Stimulated activated CD8-positive, alpha-beta memory T cell treated with anti-CD3 and anti-CD28 coated beads, Interleukin-4, amount 100 ng/mL, for 48 hours (primary cell): ENCODE measurements at regions not wholly inside any gene's neighbourhood (a gene's known extent, or its start where the extent isn't known, plus 50 kb on each side); places are given as distances from the start of the nearest gene placed in this dataset.

Experiments
- DNase-seq: peaks from one replicate; pipeline ENCODE4 v3.0.0-alpha.2; 2020

- DNase-seq, result no peak
Measured at GRCh38 chr11:70631624-70632047, 233.3 kb downstream of the CTTN start.

- DNase-seq, result no peak
Measured at GRCh38 chr11:70633610-70634009, 235.3 kb downstream of the CTTN start.

- DNase-seq, result no peak
Measured at GRCh38 chr11:70636659-70637058, 238.3 kb downstream of the CTTN start.

DNA sequence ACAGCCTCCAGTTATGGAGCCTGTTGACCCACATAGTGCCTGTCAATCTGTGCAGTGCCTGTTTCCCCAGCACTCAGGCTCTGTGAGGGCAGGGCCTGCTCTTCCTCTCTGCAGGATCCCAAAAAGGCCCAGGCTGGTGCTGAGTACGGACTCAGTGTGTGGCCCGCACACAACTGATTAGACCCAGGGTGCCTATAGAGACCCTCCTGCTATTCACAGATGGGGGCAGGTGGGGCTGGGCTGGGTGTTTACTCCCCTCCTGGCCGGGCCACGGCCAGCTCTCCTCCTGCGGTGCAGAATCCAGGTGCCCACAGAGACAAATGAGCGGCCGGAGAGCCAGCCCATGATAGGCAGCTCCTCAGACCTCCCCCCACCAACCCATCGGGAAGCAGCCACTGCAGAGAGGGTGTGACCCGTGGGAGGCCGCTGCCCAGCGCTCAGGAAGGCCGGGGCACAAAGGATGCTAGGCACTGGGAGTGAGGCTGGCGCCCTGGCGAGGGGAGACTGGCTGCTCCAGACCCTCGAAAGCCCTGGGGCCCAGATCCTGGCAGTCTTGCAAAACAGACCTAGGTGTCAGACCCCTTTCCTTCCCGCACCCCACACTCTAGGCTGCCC lies 239.0 kb downstream of the CTTN start:
- no peak for DNase-seq

- DNase-seq, result no peak
Measured at GRCh38 chr11:70637949-70638583, 239.7 kb downstream of the CTTN start.

DNA sequence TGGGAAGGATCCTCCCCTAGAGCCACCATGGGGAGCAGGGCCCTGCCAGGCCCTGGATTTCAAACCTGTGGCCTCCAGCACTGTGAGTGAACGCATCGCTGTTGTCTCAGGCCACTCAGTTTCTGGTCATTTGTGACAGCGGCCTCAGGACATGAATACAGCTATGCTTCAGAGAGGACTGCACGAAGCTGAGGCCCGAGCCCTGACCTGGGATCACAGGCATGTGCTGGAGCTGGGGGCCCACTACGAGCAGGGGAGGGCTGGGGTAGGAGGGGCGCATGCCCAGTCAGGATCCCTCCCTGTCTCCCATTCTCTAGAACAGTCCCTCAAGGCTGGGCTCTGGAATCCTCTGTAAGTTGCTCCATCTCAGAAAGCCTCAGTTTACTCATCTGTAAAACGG lies 242.1 kb downstream of the CTTN start:
- DNase-seq, result no peak

GRCh38 chr11:70641369-70641768 lies 243.0 kb downstream of the CTTN start:
- DNase-seq, result no peak

- DNase-seq, result no peak
Measured at GRCh38 chr11:70642266-70642665, 243.9 kb downstream of the CTTN start.

DNA sequence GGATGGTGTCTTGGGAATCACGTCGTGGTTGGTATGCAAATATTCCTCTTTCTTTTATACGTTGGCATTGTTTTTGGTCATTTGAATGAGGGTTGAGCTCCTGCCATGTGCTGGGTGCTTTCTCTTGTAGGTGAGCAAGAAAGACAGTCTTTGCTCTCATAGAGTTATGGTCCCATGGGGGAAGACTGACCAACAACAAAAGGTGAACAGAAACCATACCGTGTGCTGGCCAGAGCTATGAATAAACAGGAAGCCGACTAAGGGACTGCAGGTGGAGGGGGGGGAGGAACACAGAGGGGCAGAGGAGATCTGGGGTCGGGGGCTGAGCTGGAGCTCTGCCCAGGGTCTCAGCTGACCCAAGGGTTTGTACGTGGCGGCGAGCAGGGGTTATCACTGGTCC lies 245.3 kb downstream of the CTTN start:
- no peak for DNase-seq

GRCh38 chr11:70644343-70645060 lies 246.2 kb downstream of the CTTN start:
- DNase-seq, result no peak

- DNase-seq, result no peak
Measured at GRCh38 chr11:70645537-70645936, 247.2 kb downstream of the CTTN start.

DNA sequence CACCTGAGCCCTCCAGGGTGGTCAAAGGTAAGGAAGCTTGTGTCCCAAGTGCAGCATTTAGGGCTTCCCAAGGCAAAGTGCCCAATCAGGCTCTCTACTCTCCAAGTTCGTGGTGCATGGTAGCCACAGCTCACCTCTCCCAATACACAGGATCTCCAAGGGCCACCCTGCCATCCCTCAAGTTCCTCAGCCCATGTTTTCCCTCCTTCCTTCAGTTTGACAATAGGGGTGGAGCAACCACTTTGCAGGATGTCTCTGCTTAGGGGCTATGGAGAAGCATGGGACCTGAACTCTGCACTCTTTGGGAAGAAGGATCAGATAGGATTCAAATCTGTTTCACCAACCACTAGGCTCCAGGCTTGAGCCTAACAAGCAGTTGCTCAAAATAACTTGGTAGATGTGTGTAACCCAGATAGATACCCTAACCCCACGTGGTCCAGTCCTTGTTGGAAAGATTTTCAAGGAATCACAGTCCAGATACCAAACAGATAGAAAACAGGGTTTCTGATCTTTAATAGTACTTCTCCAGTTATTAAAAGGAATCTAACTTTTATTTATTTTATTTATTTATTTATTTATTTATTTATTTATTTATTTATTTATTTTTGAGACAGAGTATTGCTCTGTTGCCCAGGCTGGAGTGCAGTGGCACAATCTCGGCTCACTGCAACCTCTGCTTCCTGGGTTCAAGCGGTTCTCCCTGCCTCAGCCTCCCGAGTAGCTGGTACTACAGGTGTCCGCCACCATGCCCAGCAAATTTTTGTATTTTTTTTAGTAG lies 248.1 kb downstream of the CTTN start:
- no peak for DNase-seq

DNA sequence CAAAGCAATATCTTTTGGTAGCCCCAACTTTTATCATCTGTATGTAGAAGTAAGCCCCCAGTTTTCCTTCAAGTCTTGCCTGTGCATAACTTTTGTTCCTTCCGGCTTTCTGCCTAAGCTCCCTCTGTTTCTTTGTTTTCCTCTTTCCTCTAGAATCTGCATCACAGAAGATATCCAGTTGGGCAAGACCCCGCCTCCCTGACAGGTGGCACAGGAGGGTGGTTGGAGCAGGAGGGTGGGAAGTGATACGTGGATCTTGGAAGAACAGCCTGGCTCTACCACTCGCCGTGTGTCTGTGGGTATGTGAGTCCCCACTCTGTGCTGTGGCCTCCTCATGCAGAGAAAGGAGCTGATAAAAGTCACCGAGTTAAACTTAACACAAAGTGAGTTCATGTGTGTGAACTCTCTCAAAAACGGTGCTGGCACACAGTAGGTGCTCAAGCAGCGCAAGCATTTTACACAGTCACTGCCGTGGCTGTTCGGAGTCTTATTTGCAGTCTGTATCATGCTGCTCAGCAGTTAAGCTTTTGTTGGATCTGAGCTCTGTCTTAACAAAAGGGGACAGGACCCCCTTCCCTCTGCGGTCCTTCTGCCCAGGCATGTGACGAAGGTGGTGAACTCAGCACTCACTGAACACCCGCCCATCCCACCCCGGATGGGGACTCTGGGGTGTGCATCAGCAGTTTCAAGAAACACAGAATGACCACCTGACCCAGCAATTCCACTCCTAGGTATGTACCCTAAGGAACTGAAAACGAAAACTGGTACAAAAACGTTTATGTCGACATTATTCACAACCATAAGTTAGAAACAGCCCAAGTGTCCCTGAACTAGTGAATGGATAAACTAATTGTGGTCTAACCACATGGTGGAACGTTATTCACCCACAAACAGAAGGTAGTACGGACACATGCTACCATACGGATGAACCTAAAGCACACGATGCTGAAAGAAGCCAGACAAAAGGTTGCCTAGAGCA lies 249.1 kb downstream of the CTTN start:
- no peak for DNase-seq

DNA sequence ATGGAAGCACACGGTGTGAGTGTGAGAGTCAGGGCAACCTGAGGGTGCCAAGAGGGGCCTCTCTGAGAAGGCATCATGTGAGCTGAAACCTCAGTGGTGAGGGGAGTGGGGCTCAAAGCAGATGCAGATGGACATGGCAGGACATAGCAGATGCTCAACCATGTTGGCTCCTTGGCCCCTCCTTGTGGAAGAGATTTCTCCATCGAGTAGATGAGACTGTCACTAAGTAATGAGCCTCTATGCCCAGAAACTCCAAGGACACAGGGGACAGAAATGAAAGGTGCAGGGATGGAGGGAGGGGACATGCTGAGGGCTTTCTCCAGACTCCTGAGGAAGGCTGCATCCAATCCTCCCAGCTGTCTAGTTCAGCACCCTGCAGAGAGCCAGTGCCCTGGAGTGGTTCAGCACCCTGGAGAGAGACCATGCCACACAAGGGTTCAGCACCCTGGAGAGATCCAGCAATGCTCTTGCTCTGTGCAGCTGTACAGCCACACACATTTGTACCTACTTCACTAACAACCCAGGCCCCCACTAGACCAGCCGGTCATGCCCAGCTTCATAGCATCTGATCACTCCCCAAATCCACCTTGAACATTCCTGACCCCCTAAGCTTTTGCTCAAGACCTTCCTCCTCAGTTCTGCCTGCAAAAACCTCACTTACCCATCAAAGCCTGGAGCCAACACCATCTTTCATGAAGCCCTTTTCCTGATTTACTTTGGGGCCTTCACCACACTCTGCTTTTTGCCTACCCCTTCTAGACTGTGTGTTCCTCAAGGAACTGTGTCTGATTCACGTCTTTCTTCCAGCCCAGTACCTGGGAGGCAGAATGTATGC lies 252.0 kb downstream of the CTTN start:
- peak; percentile 70 for DNase-seq

- no peak for DNase-seq
Measured at GRCh38 chr11:70651031-70651430, 252.7 kb downstream of the CTTN start.

DNA sequence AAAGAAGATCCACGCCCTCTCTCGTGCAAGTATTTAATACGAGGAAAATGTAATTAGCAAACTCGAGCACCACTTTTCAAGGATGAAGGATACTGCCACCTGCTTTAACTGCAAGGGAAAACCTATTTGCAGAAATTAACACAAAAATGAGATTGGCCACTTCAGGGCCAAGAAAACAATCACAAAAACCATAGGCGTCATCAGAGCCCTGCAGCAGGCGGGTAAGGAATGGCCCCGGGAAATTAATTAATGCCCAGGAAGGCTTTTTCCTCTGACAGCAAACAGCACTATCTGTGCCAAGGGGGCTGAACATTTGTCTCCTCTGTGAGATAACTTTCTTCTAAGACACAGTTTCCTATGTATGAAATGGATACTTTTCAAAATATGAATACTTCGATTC lies 255.7 kb downstream of the CTTN start:
- DNase-seq, result no peak

GRCh38 chr11:70655816-70656215 lies 257.5 kb downstream of the CTTN start:
- no peak for DNase-seq

DNA sequence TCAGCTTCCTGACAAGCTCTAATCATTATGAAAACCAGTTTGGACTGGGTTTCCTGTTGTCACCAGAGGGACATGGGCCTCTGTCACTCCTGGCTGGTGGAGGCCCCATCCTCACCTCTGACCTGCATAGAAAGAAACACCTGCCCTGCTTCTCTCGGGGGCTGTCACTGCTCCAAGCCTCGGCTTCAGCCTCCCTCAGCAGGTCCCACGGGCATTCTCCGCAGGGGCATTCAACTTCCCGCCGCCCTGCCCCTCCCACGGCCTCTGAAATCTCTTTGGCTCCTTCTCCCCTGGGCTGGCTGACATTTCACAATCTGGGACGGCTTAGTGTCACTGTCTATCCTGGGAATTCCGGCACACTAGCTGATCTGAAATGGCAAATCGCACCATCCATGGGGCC lies 257.9 kb downstream of the CTTN start:
- no peak for DNase-seq

GRCh38 chr11:70660059-70660888 lies 261.9 kb downstream of the CTTN start:
- no peak for DNase-seq

DNA sequence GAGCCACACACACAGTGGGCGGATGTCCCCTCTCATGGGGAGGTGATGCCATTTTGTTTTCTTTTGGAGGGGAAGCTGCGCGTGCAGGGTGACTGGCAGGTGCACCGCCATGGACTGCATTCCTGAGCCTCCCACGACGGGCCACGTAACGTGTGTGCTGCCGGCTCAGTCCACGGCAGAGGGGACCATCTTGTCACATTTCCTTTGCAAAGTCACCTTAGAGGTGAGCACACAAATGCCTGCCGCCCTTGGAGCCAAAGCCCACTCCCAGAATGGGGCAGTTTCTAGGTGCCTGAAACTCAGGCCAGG lies 262.5 kb downstream of the CTTN start:
- DNase-seq, result no peak
